ENCODE measurements at regions not wholly inside any gene's neighbourhood (a gene's known extent, or its start where the extent isn't known, plus 50 kb on each side); places are given as distances from the start of the nearest gene placed in this dataset.

DNA sequence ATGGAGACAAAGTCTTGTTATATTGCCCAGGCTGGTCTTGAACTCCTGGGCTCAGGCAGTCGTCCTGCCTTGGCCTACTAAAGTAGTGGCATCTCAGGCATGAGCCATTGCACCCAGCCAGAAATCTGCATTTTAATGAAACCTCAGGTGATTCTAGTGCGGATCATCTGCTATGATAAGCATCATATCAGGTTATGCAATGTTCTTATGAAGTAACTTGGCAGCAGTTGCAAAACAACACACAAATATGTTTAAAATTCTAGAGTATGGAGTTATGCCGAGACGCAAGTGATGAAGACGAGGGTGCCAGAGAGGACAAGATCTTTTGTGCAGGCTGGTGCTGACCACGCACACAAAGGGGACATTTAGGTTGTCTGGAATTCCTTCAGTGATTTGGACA lies 153.2 kb upstream of the MEF2C start:
- POLR2A ChIA-PET = no interaction called here
- CTCF ChIA-PET = no interaction called here
- Histone ChIP-seq H3K4me1 (ENCODE audit: control insufficient read depth, insufficient read depth, low read length) (no peaks in the 10 kb centered on the region), H3K36me3 (ENCODE audit: control insufficient read depth, insufficient read depth, low read length) (no peaks in the 10 kb centered on the region; the same call in 1 of the 2 replicates), H3K27me3 (ENCODE audit: control insufficient read depth, insufficient read depth, low read length) (no peaks in the 10 kb centered on the region), H3K4me3 (ENCODE audit: low read depth in 2 of 2, low read length in 2 of 2) (no peak overlapping the region), H3K27ac (ENCODE audit: low read length) (no peak overlapping the region), H3K9me3 (ENCODE audit: control insufficient read depth, insufficient read depth, low read depth, low read length) (no peaks in the 10 kb centered on the region)
- in situ Hi-C loops (cut with HindIII; ENCODE audit: low pct_unique_long_range_greater_than_20kb, low sequenced_read_pairs) = no loop called here
- no peak for TF ChIP-seq POLR2AphosphoS5 (IDR thresholded peaks at IDR 0.05; ENCODE audit: low read depth, low read length)
- no peak for TF ChIP-seq TCF7L2 (IDR thresholded peaks at IDR 0.05; ENCODE audit: low read depth, low read length)
- no peak for TF ChIP-seq SIN3A (IDR thresholded peaks at IDR 0.05; ENCODE audit: borderline replicate concordance, insufficient read depth, low read depth, low read length)
- TF ChIP-seq, protein P1, sequence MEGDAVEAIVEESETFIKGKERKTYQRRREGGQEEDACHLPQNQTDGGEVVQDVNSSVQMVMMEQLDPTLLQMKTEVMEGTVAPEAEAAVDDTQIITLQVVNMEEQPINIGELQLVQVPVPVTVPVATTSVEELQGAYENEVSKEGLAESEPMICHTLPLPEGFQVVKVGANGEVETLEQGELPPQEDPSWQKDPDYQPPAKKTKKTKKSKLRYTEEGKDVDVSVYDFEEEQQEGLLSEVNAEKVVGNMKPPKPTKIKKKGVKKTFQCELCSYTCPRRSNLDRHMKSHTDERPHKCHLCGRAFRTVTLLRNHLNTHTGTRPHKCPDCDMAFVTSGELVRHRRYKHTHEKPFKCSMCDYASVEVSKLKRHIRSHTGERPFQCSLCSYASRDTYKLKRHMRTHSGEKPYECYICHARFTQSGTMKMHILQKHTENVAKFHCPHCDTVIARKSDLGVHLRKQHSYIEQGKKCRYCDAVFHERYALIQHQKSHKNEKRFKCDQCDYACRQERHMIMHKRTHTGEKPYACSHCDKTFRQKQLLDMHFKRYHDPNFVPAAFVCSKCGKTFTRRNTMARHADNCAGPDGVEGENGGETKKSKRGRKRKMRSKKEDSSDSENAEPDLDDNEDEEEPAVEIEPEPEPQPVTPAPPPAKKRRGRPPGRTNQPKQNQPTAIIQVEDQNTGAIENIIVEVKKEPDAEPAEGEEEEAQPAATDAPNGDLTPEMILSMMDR (IDR thresholded peaks at IDR 0.05) = no peak
- TF ChIP-seq, protein P2, sequence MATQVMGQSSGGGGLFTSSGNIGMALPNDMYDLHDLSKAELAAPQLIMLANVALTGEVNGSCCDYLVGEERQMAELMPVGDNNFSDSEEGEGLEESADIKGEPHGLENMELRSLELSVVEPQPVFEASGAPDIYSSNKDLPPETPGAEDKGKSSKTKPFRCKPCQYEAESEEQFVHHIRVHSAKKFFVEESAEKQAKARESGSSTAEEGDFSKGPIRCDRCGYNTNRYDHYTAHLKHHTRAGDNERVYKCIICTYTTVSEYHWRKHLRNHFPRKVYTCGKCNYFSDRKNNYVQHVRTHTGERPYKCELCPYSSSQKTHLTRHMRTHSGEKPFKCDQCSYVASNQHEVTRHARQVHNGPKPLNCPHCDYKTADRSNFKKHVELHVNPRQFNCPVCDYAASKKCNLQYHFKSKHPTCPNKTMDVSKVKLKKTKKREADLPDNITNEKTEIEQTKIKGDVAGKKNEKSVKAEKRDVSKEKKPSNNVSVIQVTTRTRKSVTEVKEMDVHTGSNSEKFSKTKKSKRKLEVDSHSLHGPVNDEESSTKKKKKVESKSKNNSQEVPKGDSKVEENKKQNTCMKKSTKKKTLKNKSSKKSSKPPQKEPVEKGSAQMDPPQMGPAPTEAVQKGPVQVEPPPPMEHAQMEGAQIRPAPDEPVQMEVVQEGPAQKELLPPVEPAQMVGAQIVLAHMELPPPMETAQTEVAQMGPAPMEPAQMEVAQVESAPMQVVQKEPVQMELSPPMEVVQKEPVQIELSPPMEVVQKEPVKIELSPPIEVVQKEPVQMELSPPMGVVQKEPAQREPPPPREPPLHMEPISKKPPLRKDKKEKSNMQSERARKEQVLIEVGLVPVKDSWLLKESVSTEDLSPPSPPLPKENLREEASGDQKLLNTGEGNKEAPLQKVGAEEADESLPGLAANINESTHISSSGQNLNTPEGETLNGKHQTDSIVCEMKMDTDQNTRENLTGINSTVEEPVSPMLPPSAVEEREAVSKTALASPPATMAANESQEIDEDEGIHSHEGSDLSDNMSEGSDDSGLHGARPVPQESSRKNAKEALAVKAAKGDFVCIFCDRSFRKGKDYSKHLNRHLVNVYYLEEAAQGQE (IDR thresholded peaks at IDR 0.05; ENCODE audit: insufficient read depth in 1 of 2, low read depth in 2 of 2, low read length in 1 of 2) = no peak
- intact Hi-C loops (cut with micrococcal nuclease; ENCODE audit: unreplicated experiment) = no loop called here
- DNase-seq (ENCODE audit: low read depth, low spot score) (no peak), ATAC-seq (no peak)
- BruUV-seq (replicated peaks) = no TSS peak

- ChIA-PET POLR2A (no interaction called here), CTCF (no interaction called here)
- ATAC-seq = peak; percentile 76
- H3K4me3 ChIP-seq (ENCODE audit: low read depth in 2 of 2, low read length in 2 of 2) = no peak overlapping the region
- no peaks in the 10 kb centered on the region; the same call in 1 of the 2 replicates for H3K36me3 ChIP-seq (ENCODE audit: control insufficient read depth, insufficient read depth, low read length)
- H3K27me3 ChIP-seq (ENCODE audit: control insufficient read depth, insufficient read depth, low read length) = no peaks in the 10 kb centered on the region
- BruUV-seq (replicated peaks) = no TSS peak
- H3K27ac ChIP-seq (ENCODE audit: low read length) = no peak overlapping the region
- DNase-seq (ENCODE audit: low read depth, low spot score) = peak; percentile 53
- no peaks in the 10 kb centered on the region for H3K9me3 ChIP-seq (ENCODE audit: control insufficient read depth, insufficient read depth, low read depth, low read length)
- in situ Hi-C loops (cut with HindIII; ENCODE audit: low pct_unique_long_range_greater_than_20kb, low sequenced_read_pairs) (no loop called here), intact Hi-C loops (cut with micrococcal nuclease; ENCODE audit: unreplicated experiment) (no loop called here)
- TF ChIP-seq SIN3A (IDR thresholded peaks at IDR 0.05; ENCODE audit: borderline replicate concordance, insufficient read depth, low read depth, low read length) = no peak
- TF ChIP-seq, protein P2 (IDR thresholded peaks at IDR 0.05; ENCODE audit: insufficient read depth in 1 of 2, low read depth in 2 of 2, low read length in 1 of 2) = no peak
- TF ChIP-seq POLR2AphosphoS5 (IDR thresholded peaks at IDR 0.05; ENCODE audit: low read depth, low read length) = no peak
- TF ChIP-seq, protein P1 (IDR thresholded peaks at IDR 0.05) = no peak
- no peak for TF ChIP-seq TCF7L2 (IDR thresholded peaks at IDR 0.05; ENCODE audit: low read depth, low read length)
- H3K4me1 ChIP-seq (ENCODE audit: control insufficient read depth, insufficient read depth, low read length) = no peaks in the 10 kb centered on the region
These were observed 151.6 kb upstream of the MEF2C start for GRCh38 chr5:89034588-89034987.
